HG03139 (cell line): ENCODE measurements at regions not wholly inside any gene's neighbourhood (a gene's known extent, or its start where the extent isn't known, plus 50 kb on each side); places are given as distances from the start of the nearest gene placed in this dataset.
"Not testable (repeated sequence)": the region's sequence is repeated elsewhere in the genome, so short reads cannot be mapped to it uniquely, and the experiment has no call there.

ENCODE experiments used
- ATAC-seq: cut with Tn5 transposase; IDR thresholded peaks from one replicate; pipeline ENCODE4 v1.9.1; 2021; ENCODE audit not compliant: unreplicated experiment

- ATAC-seq: no peak
These were observed 83.3 kb upstream of the ZNF217 start for GRCh38 chr20:53676987-53677386.

GRCh38 chr20:53676519-53676822, 82.8 kb upstream of the ZNF217 start:
- no peak for ATAC-seq

DNA sequence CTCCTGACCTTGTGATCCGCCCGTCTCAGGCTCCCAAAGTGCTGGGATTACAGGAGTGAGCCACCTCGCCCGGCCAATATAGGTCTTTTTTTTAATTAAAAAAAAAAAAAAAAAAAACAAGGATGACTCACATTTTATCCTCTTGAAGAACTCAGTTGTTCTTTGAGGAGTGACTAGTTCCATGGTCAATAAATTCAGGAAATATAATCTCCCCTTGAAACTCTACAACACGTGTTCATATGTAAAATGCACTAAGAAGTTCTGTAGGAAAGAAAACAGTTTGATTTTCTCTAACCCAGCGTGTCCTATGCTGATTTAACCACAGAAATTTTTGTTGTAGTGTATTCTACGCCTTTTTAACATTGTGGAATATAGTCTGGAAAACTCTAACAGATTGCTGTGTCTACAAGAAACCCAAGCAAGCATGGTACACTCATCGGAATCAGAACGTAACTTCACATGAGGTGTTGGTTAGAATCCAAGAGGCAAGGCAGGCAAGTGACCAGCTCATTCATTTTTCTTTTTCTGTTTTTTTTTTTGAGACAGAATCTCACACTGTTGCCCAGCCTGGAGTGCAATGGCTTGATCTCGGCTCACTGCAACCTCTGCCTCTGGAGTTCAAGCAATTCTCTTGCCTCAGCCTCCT, 79.0 kb upstream of the ZNF217 start:
- ATAC-seq: no peak

GRCh38 chr20:53671370-53671769, 77.7 kb upstream of the ZNF217 start:
- no peak for ATAC-seq

- ATAC-seq: not testable (repeated sequence)
These were observed 76.1 kb upstream of the ZNF217 start for GRCh38 chr20:53669517-53670313.

GRCh38 chr20:53668992-53669391, 75.4 kb upstream of the ZNF217 start:
- no peak for ATAC-seq

DNA sequence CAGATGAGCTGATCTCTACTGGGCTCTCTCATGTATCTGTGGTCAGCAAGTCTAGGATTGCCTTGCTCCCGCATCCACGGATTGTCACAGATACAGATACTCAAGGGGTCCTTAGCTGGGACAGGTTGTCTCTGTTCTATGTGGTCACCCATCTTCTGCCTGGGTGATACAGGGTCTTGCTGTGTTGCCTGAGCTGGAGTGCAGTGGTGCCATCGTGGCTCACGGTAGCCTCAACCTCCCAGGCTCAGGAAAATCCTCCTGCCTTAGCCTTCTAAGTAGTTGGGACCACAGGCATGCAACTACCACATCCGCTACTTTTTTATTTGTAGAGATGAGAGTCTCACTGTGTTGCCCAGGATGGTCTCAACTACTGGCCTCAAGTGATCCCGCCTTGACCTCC, 72.5 kb upstream of the ZNF217 start:
- ATAC-seq: no peak

GRCh38 chr20:53664121-53664520, 70.5 kb upstream of the ZNF217 start:
- no peak for ATAC-seq

DNA sequence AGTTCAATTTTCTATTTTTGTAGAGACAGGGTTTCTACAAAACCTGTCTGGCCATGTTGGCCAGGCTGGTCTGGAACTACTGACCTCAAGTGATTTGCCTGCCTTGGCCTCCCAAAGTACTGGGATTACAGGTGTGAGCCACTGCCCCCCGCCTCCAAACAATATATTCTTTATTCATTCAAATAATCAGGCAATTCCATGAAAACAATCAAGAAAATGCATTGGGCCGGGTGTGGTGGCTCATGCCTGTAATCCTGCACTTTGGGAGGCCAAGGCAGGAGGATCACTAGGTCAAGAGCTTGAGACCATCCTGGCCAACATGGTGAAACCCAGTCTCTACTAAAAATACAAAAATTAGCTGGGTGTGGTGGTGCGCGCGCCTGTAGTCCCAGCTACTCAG, 69.9 kb upstream of the ZNF217 start:
- not testable (repeated sequence) for ATAC-seq

GRCh38 chr20:53662595-53662994, 69.0 kb upstream of the ZNF217 start:
- no peak for ATAC-seq

DNA sequence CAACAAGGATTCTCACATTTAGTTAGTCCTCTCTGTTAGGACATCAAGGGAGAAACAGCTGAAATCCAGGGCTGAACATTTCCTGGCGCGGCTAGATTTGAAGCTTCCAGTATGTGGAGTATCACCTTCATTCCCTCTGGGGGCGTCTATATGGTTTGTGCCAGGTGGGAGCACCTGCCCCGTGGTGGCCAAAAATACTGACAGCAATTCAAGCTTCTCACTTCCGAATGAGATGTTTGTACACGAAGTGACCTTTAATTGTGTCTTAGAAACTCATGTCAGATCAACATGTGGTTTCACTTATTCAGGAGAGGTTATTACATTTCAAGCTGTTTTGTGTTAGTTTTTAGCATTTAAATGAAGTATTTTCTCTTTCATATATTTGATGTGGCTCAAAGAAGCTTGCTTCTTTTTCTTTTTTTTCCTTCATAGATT, 67.3 kb upstream of the ZNF217 start:
- no peak for ATAC-seq

GRCh38 chr20:53660078-53660909, 66.7 kb upstream of the ZNF217 start:
- no peak for ATAC-seq

GRCh38 chr20:53658973-53659372, 65.3 kb upstream of the ZNF217 start:
- ATAC-seq: no peak

DNA sequence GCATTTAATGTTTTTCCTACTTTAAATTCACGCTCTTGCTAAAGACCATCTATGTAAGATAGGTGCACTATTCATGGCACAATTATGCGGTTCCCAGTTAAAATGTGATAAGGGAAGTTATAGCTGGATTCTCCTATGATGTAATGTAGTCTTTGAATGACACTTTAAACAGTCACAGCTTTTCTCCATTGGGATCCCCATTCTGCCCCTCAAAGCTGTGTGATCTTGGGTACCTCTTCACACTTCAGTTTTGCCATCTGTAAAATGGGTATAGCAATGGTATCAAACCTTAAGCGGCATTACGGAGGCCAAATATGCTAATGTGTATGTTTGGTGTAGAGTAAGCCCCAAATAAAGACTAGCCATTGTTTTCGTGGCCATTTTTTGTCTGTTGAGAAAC, 64.7 kb upstream of the ZNF217 start:
- ATAC-seq: no peak

DNA sequence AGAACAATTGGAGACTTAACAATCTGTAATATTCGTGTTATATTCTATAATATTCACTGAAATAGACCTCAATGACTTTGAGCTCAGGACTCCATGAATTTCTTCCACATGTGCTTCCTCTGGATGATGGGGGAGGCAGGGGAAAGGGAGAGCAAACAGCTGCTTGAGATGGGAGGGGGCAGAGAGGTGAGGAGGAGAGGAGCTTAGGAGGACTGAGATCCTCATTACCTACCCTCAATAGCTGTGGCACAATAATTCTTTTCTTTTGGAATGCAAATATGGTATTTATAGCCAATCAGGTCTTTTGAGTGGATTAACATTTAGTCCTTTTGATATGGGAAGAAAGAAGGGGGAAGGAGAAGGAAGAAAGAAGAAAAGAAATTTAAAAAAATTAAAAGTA, 64.1 kb upstream of the ZNF217 start:
- no peak for ATAC-seq

DNA sequence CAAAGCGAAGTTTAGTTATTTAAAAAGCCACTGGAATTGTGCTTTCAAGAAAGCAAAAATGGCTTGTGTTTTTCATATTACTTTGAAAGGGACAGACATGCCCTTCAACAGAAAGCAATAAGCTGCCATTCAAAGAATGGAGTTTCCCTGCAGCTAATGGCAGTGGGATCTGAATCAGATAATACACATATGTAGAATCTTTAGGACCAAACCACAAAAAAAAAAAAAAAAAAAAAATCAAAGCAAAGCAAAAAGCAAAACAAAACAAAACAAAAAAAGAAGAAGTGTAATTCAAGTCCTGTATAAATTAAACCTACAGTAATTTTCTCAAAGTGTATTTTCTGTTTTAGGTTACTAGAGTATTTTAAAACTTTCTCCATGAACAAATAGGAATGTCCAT, 63.6 kb upstream of the ZNF217 start:
- ATAC-seq: no peak

DNA sequence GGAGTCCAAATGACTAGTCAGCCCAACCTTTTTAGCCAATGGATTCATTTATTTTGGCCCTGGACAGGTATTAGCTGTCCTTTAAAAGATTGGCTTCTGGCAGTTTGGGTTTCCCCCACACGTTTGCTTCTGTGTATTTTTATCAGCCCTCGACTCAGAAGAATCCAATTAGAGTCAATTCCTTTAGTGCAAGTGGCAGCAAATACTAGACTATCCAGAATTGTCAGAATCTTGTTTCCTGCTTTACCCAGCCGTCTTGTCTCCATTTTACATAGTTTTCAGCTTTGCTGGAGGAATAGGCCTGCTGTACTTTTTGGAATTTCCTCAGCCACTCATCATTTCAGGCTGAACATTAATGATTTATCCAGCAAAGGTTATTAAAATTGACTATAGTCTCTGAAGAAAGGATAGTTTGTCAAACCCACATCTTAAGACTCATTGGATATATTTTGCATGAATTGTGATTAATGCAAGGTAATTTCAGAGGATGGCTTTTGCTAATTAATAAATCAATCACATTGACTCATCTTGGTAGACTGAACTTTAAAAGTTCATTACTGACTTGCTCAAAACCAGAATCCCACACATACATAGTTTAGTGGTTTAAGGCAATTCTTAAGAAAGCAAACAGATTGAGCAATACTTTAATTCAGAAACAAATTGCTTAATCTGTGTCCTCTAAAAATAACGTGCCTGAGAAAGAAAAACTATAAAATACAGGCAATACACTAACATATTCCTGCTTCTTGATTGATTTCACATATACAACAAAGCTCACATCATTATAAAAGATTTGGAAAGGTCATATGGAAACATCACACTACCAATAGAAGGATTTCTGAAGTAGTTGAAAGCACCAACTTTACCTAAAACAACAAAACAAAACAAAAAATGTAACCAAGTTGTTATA, 62.9 kb upstream of the ZNF217 start:
- no peak for ATAC-seq

GRCh38 chr20:53655625-53656292, 62.1 kb upstream of the ZNF217 start:
- no peak for ATAC-seq

DNA sequence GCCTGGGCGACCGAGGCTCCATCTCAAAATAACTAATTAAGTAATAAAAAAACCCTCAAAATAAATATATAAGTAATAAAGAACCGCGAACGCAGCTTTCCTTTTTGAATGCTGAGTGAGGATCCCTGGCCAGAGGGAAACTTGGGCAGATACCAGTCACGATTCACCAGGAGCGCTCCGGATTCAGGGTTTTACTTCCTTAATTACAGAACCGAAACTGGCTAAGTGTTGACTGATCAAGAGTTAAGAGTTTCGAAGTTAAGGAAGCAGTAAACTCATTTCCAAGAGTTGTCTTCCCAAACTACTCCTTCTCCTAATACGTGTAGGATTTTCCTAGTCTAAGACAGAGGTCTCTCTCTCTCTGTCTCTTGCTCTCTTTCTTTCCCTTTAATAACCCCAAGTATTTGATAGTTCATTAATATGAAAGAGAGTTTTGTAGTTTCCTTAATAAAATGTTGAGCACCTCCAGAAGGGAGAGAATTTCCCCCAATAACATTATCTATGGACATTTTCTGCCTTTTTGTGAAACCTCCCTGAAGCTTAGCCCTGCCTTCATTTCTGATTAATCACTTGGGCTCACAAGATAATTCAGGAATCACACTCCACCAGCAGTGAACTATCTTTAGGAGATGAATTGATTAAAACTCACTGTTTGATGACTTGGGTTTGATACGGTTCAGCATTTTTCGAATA, 61.4 kb upstream of the ZNF217 start:
- ATAC-seq: no peak

- not testable (repeated sequence) for ATAC-seq
These were observed 60.9 kb upstream of the ZNF217 start for GRCh38 chr20:53654521-53654920.
